GM12878 (cell line): ENCODE measurements at regions not wholly inside any gene's neighbourhood (a gene's known extent, or its start where the extent isn't known, plus 50 kb on each side); places are given as distances from the start of the nearest gene placed in this dataset.

Experiments
- BRCA1 ChIP-seq: IDR thresholded peaks from 2 replicates; pipeline ENCODE4 v1.6.1; 2011; ENCODE audit warnings: low read depth, low read length, improper control_type of control experiment
- CBX3 ChIP-seq: fragments of 200-600 bp; sonication (generic); IDR thresholded peaks from 2 replicates; pipeline ENCODE4 v1.6.1; 2016; ENCODE audit warnings: low read depth, borderline replicate concordance
- CHD2 ChIP-seq: IDR thresholded peaks from 2 replicates; pipeline ENCODE4 v1.6.1; 2011; ENCODE audit warnings: low read depth, low read length, improper control_type of control experiment, borderline replicate concordance
- EZH2 ChIP-seq: IDR thresholded peaks from 2 replicates; pipeline ENCODE4 v1.6.1; 2012; ENCODE audit warnings: low read depth, mild to moderate bottlenecking, control low read depth, inconsistent platforms, low read length, borderline replicate concordance; ENCODE audit not compliant: control insufficient read depth
- NRF1 ChIP-seq: conservative IDR thresholded peaks from 2 replicates; pipeline ENCODE4 v1.6.1; 2011; ENCODE audit warnings: mild to moderate bottlenecking, low read depth, low read length, improper control_type of control experiment
- POLR2AphosphoS2 ChIP-seq: IDR thresholded peaks from 2 replicates; pipeline ENCODE4 v1.6.1; 2011; ENCODE audit warnings: low read depth, mild to moderate bottlenecking, low read length, improper control_type of control experiment, moderate library complexity
- POLR2AphosphoS5 ChIP-seq: IDR thresholded peaks from 2 replicates; pipeline ENCODE4 v1.6.1; 2011; ENCODE audit warnings: mild to moderate bottlenecking, low read length, inconsistent platforms
- RFX5 ChIP-seq: IDR thresholded peaks from 2 replicates; pipeline ENCODE4 v1.6.1; 2011; ENCODE audit warnings: low read depth, low read length, improper control_type of control experiment
- SIN3A ChIP-seq: IDR thresholded peaks from 2 replicates; pipeline ENCODE4 v1.6.1; 2012; ENCODE audit warnings: low read depth, low read length, improper control_type of control experiment
- SUZ12 ChIP-seq: fragments of 200-600 bp; sonication (generic); IDR thresholded peaks from one replicate; pipeline ENCODE4 v1.6.1; 2018; ENCODE audit warnings: antibody characterized with exemption, mild to moderate bottlenecking; ENCODE audit not compliant: unreplicated experiment
- TF ChIP-seq, protein P1 (sequence below), 3 experiments: IDR thresholded peaks in 2 of 3; conservative IDR thresholded peaks in 1 of 3; 2 replicates each; pipeline ENCODE4 v1.5.1; 2011; ENCODE audit warnings: low read depth in 3 of 3, low read length in 3 of 3, mild to moderate bottlenecking in 3 of 3, control low read depth in 2 of 3, moderate library complexity in 2 of 3, inconsistent platforms in 1 of 3, mixed read lengths in 1 of 3; ENCODE audit not compliant: control insufficient read depth in 2 of 3, insufficient read depth in 1 of 3; ENCODE audit errors: extremely low read depth in 1 of 3
- TF ChIP-seq, protein P2 (sequence below): fragments of 450-650 bp; IDR thresholded peaks from 2 replicates; pipeline ENCODE4 v1.6.1; 2017; ENCODE audit warnings: mild to moderate bottlenecking, low read depth, inconsistent platforms; ENCODE audit not compliant: poor library complexity, severe bottlenecking

DNA sequence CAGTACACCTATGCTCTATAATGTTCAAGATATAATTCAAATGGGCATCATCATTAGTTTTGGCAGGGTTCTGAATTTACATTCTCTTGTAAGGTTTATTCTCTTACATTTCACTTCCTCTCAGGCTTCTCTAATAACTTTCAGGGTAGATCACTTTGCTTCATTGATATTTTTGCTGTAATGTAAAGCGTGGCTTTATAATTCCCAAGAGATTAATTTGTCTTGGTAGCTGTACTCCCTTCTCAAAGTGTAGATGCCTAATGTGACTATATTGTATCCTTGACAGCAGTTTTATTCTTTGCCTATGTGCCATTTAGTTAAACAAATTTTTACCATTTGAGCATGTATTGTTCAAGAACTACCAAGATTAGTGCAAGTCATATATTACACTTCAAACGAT, 889.1 kb downstream of the TAF11L14 start:
- no peak for TF ChIP-seq POLR2AphosphoS2
- no peak for TF ChIP-seq SIN3A
- TF ChIP-seq, protein P1, sequence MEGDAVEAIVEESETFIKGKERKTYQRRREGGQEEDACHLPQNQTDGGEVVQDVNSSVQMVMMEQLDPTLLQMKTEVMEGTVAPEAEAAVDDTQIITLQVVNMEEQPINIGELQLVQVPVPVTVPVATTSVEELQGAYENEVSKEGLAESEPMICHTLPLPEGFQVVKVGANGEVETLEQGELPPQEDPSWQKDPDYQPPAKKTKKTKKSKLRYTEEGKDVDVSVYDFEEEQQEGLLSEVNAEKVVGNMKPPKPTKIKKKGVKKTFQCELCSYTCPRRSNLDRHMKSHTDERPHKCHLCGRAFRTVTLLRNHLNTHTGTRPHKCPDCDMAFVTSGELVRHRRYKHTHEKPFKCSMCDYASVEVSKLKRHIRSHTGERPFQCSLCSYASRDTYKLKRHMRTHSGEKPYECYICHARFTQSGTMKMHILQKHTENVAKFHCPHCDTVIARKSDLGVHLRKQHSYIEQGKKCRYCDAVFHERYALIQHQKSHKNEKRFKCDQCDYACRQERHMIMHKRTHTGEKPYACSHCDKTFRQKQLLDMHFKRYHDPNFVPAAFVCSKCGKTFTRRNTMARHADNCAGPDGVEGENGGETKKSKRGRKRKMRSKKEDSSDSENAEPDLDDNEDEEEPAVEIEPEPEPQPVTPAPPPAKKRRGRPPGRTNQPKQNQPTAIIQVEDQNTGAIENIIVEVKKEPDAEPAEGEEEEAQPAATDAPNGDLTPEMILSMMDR (IDR thresholded peaks at IDR 0.05 in 2 of 3, conservative IDR thresholded peaks at IDR 0.05 in 1 of 3; ENCODE audit: control insufficient read depth in 2 of 3, extremely low read depth in 1 of 3, insufficient read depth in 1 of 3, low read depth in 3 of 3, low read length in 3 of 3), result no peak
- no peak for TF ChIP-seq NRF1
- no peak for TF ChIP-seq CHD2
- no peak for TF ChIP-seq BRCA1
- TF ChIP-seq POLR2AphosphoS5, result no peak
- no peak for TF ChIP-seq SUZ12
- no peak for TF ChIP-seq CBX3
- no peak for TF ChIP-seq RFX5
- TF ChIP-seq, protein P2, sequence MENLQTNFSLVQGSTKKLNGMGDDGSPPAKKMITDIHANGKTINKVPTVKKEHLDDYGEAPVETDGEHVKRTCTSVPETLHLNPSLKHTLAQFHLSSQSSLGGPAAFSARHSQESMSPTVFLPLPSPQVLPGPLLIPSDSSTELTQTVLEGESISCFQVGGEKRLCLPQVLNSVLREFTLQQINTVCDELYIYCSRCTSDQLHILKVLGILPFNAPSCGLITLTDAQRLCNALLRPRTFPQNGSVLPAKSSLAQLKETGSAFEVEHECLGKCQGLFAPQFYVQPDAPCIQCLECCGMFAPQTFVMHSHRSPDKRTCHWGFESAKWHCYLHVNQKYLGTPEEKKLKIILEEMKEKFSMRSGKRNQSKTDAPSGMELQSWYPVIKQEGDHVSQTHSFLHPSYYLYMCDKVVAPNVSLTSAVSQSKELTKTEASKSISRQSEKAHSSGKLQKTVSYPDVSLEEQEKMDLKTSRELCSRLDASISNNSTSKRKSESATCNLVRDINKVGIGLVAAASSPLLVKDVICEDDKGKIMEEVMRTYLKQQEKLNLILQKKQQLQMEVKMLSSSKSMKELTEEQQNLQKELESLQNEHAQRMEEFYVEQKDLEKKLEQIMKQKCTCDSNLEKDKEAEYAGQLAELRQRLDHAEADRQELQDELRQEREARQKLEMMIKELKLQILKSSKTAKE, result no peak
- no peak for TF ChIP-seq EZH2
